ENCODE measurements at regions not wholly inside any gene's neighbourhood (a gene's known extent, or its start where the extent isn't known, plus 50 kb on each side); places are given as distances from the start of the nearest gene placed in this dataset.

- TF ChIP-seq CTCF (IDR thresholded peaks at IDR 0.05): no peak
- Histone ChIP-seq H3K27me3 (no peaks in the 10 kb centered on the region), H3K4me1 (peaks cover 9 to 58% of the 10 kb centered on the region in 2 donors), H3K4me3 (no peak overlapping the region), H3K27ac (peak overlapping the region; percentile 5 to 28), H3K36me3 (no peaks in the 10 kb centered on the region), H3K9me3 (no peaks in the 10 kb centered on the region)
- DNase-seq (no peak), ATAC-seq (no peak)
- intact Hi-C loops (cut with DNase I): no loop called here
Observed at GRCh38 chr6:163707387-163708355, 293.2 kb downstream of the QKI start.

GRCh38 chr6:163706500-163707087, 292.1 kb downstream of the QKI start:
- no peaks in the 10 kb centered on the region for H3K27me3 ChIP-seq
- H3K27ac ChIP-seq: no peak overlapping the region
- no peaks in the 10 kb centered on the region for H3K36me3 ChIP-seq
- intact Hi-C loops (cut with DNase I): no loop called here
- no peak for TF ChIP-seq CTCF (IDR thresholded peaks at IDR 0.05)
- H3K4me3 ChIP-seq: no peak overlapping the region
- H3K4me1 ChIP-seq: peaks cover 9 to 54% of the 10 kb centered on the region in 2 donors
- H3K9me3 ChIP-seq: no peaks in the 10 kb centered on the region
- ATAC-seq (no peak), DNase-seq (no peak)

GRCh38 chr6:163705923-163706322, 291.4 kb downstream of the QKI start:
- Histone ChIP-seq H3K36me3 (no peaks in the 10 kb centered on the region), H3K4me1 (peaks cover 4 to 48% of the 10 kb centered on the region in 2 donors), H3K4me3 (no peak overlapping the region), H3K27me3 (no peaks in the 10 kb centered on the region), H3K9me3 (no peaks in the 10 kb centered on the region), H3K27ac (no peak overlapping the region)
- ATAC-seq (no peak), DNase-seq (no peak)
- no peak for TF ChIP-seq CTCF (IDR thresholded peaks at IDR 0.05)
- intact Hi-C loops (cut with DNase I): no loop called here

- DNase-seq: no peak
- intact Hi-C loops (cut with DNase I): no loop called here
- no peak overlapping the region for H3K27ac ChIP-seq
Observed at GRCh38 chr6:163702736-163703135, 288.2 kb downstream of the QKI start.

More at GRCh38 chr6:163702736-163703135, 288.2 kb downstream of the QKI start:
- no peak for ATAC-seq
- peaks cover 0 to 17% of the 10 kb centered on the region in 2 donors for H3K4me1 ChIP-seq
- H3K36me3 ChIP-seq: no peaks in the 10 kb centered on the region
- no peak for TF ChIP-seq CTCF (IDR thresholded peaks at IDR 0.05)
- no peak overlapping the region for H3K4me3 ChIP-seq
- no peaks in the 10 kb centered on the region for H3K27me3 ChIP-seq
- H3K9me3 ChIP-seq: no peaks in the 10 kb centered on the region
